Naive B cell (primary cell): ENCODE measurements at regions not wholly inside any gene's neighbourhood (a gene's known extent, or its start where the extent isn't known, plus 50 kb on each side); places are given as distances from the start of the nearest gene placed in this dataset.
"Not testable (repeated sequence)": the region's sequence is repeated elsewhere in the genome, so short reads cannot be mapped to it uniquely, and the experiment has no call there.

Experiments used
- ATAC-seq, 2 donors: fragments of 150-1000 bp; cut with Tn5 transposase; 2 replicates each; pipeline ENCODE4 v1.10.0; 2021; ENCODE audit warnings: low read depth in 2 of 2, mild to moderate bottlenecking in 2 of 2, moderate library complexity in 2 of 2
- DNase-seq: peaks from one replicate; pipeline ENCODE4 v3.0.0; 2022
- H3K27ac Mint-ChIP-seq, 6 donors: one replicate each; pipeline ENCODE4 v1.8.0; 2020 to 2022; ENCODE audit warnings: mild to moderate bottlenecking in 6 of 6, mixed read lengths in 6 of 6, moderate library complexity in 5 of 6, inconsistent platforms in 2 of 6
- H3K27me3 Mint-ChIP-seq, 3 donors: one replicate each; pipeline ENCODE4 v1.8.0; 2021 to 2022; ENCODE audit warnings: mixed read lengths in 3 of 3, mild to moderate bottlenecking in 1 of 3
- H3K36me3 Mint-ChIP-seq, 2 donors: one replicate each; pipeline ENCODE4 v1.8.0; 2020 to 2022; ENCODE audit warnings: mixed read lengths in 2 of 2, inconsistent platforms in 1 of 2, mild to moderate bottlenecking in 1 of 2
- H3K4me1 Mint-ChIP-seq, 3 donors: one replicate each; pipeline ENCODE4 v1.8.0; 2020 to 2022; ENCODE audit warnings: mixed read lengths in 3 of 3, inconsistent platforms in 1 of 3, mild to moderate bottlenecking in 1 of 3, moderate library complexity in 1 of 3
- H3K4me3 Mint-ChIP-seq, 8 donors: one replicate each; pipeline ENCODE4 v1.8.0; 2020 to 2022; ENCODE audit warnings: mild to moderate bottlenecking in 8 of 8, mixed read lengths in 8 of 8, moderate library complexity in 8 of 8, inconsistent platforms in 2 of 8
- H3K9me3 Mint-ChIP-seq, 7 donors: one replicate each; pipeline ENCODE4 v1.8.0; 2020 to 2022; ENCODE audit warnings: mixed read lengths in 7 of 7, mild to moderate bottlenecking in 5 of 7, inconsistent platforms in 2 of 7, moderate library complexity in 1 of 7

DNA sequence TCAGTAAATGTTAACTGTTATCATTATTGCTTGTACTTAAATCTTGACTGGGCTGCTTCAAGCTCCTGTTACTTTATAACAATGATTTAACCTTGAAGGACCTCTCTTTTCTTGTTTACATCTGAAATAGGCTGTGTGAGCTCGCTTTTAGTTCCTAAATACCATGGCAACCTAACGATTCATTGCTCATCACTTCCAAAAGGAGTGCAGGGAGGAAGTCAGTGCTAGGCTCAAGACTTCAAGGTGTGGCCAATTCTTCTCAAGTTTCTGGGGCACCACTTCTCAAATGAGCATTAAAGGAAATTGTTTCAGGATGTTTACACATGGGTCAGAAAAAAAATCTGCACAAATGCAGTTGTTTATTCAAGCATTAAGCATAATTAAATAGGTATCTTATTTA lies 284.2 kb downstream of the MTERF1 start:
- no peak for DNase-seq
- ATAC-seq, result no peak
- no peak overlapping the region for H3K27ac Mint-ChIP-seq
- no peaks in the 10 kb centered on the region for H3K36me3 Mint-ChIP-seq
- H3K9me3 Mint-ChIP-seq, result peaks cover 0 to 18% (median 10%) of the 10 kb centered on the region in 7 donors
- no peak overlapping the region for H3K4me3 Mint-ChIP-seq
- no peaks in the 10 kb centered on the region for H3K4me1 Mint-ChIP-seq
- H3K27me3 Mint-ChIP-seq, result peaks cover 0 to 11% (median 10%) of the 10 kb centered on the region in 3 donors

DNA sequence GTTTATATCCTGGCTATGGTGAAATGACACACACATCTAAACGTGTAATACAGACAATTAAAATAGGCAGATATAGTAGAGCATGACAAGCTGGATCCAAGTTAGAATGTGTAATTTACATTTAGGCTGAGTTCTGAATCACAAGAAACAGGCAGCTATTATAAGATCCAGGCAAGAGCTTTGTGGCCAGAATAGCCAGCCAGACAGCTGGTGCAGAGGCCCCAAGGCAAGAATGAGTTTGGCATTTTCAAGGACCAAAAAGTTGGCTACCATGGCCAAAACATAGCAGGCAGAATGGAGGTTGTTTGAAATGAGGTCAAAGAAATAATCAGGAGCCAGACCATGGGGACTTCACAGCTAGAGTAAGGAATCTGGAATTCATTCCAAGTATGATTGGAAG lies 281.7 kb downstream of the MTERF1 start:
- no peaks in the 10 kb centered on the region for H3K36me3 Mint-ChIP-seq
- ATAC-seq (no peak), DNase-seq (no peak)
- peaks cover 0 to 11% (median 6%) of the 10 kb centered on the region in 3 donors for H3K27me3 Mint-ChIP-seq
- H3K4me1 Mint-ChIP-seq, result no peaks in the 10 kb centered on the region
- no peak overlapping the region for H3K27ac Mint-ChIP-seq
- no peak overlapping the region for H3K4me3 Mint-ChIP-seq
- H3K9me3 Mint-ChIP-seq, result peaks cover 0 to 5% (median 0%) of the 10 kb centered on the region in 7 donors

DNA sequence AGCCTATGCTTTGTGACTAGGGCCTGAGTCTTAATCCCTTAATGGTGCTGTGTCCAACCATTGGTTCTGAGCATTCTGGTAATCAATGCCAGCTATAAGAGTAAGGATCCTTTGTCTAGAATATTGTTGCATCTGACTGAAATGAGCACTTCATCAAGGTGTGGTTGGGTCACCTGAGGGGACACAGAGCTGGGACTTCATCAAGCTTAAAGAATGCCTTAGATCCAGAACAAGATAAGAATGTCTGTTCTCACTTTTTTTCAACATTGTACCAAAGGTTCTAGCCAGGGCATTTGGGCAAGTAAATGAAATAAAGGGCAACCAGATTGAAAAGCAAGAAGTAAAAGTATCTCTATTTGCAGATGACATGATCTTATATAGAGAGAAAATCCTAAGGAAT lies 280.4 kb downstream of the MTERF1 start:
- H3K4me3 Mint-ChIP-seq, result no peak overlapping the region
- peaks cover 0 to 11% (median 6%) of the 10 kb centered on the region in 3 donors for H3K27me3 Mint-ChIP-seq
- H3K9me3 Mint-ChIP-seq, result peaks cover 0 to 5% (median 0%) of the 10 kb centered on the region in 7 donors
- H3K27ac Mint-ChIP-seq, result no peak overlapping the region
- DNase-seq, result no peak
- H3K4me1 Mint-ChIP-seq, result no peaks in the 10 kb centered on the region
- no peaks in the 10 kb centered on the region for H3K36me3 Mint-ChIP-seq
- no peak for ATAC-seq

DNA sequence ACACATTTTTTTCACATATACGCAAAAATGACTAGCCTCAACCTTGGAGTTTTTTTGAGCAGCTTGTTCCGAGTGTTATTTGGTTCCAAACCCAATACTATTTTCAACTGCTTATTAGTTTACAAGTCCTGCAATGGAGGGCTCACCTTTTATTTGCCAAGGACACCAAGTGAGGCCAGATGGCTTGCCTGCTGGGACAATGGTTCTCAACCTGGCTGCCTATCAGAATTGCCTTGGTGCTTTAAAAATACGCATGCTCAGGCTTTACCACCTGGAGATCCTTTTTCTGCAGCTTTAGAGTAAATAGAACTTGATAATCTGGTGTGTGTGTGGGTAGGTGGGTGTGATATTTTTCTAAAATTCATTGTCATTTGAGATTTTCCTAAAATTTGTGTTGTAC lies 276.8 kb downstream of the MTERF1 start:
- DNase-seq (no peak), ATAC-seq (no peak)
- Mint-ChIP-seq H3K36me3 (no peaks in the 10 kb centered on the region), H3K4me1 (no peaks in the 10 kb centered on the region), H3K4me3 (no peak overlapping the region), H3K27me3 (peaks cover 0 to 12% (median 6%) of the 10 kb centered on the region in 3 donors), H3K9me3 (peaks cover 0 to 3% (median 0%) of the 10 kb centered on the region in 7 donors), H3K27ac (no peak overlapping the region)

DNA sequence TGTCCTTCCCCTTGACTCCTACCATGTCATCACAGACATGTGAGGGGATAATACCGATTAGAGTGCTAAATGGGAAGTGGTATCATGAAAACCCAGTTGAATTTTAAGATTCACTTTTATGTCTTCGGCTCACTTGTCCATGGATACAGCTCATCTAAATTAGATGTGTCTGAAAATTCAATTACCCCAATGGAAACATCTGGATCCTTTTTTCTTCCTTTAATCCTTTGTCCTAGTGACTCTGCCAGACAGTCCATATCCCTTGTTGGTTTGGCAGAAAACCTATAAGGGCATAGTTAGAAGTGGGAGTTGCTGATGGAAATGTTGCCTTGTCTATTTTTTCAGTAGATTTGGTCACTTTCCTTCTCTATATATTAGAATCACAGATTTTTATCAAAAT lies 271.9 kb downstream of the MTERF1 start:
- ATAC-seq (no peak), DNase-seq (no peak)
- peaks cover 0 to 4% of the 10 kb centered on the region in 2 donors for H3K36me3 Mint-ChIP-seq
- H3K9me3 Mint-ChIP-seq, result peaks cover 0 to 20% (median 5%) of the 10 kb centered on the region in 7 donors
- no peak overlapping the region for H3K4me3 Mint-ChIP-seq
- peaks cover 0 to 15% (median 10%) of the 10 kb centered on the region in 3 donors for H3K27me3 Mint-ChIP-seq
- no peaks in the 10 kb centered on the region for H3K4me1 Mint-ChIP-seq
- no peak overlapping the region for H3K27ac Mint-ChIP-seq

DNA sequence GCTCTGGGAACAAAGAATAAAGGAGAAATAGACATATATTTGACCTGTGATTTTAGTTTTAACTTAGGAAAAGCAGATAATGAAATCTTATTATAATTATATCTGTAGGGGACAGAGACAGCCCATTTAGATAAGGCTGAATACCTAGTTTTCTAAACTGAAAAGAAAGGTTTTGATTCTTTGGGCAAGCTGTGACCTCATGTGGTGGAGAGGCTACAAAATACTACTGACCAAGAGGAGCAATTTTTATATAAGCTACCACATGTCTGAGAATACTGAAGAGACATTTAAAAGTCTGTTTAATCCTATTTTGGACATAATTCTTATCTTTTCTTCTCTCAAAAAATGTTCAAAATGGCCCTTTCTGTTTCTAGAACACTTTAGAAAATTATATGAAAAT lies 271.0 kb downstream of the MTERF1 start:
- H3K9me3 Mint-ChIP-seq, result peaks cover 0 to 20% (median 5%) of the 10 kb centered on the region in 7 donors
- no peak for ATAC-seq
- H3K27ac Mint-ChIP-seq, result no peak overlapping the region
- H3K27me3 Mint-ChIP-seq, result peaks cover 0 to 15% (median 10%) of the 10 kb centered on the region in 3 donors
- no peaks in the 10 kb centered on the region for H3K4me1 Mint-ChIP-seq
- H3K36me3 Mint-ChIP-seq, result peaks cover 0 to 4% of the 10 kb centered on the region in 2 donors
- H3K4me3 Mint-ChIP-seq, result no peak overlapping the region
- no peak for DNase-seq

DNA sequence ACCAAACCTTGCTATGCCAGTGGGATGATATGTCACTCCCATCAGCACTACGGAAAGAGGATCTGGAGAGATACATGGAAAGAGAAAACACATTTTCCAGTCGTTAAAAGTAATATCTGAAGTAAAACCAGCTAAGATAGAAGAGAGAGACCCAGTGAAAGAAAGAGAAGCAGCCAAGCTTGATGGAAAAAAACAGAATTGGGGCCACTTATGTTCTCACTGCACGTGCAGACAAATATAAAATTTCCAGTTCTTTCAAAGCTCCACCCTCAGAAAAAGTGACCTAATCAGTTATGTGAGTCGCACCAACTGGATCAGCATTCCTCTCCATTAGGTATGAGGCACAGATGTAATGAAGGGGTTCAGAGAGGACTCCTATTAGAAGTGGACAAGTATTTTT lies 266.1 kb downstream of the MTERF1 start:
- no peaks in the 10 kb centered on the region for H3K4me1 Mint-ChIP-seq
- H3K4me3 Mint-ChIP-seq, result no peak overlapping the region
- no peak for ATAC-seq
- no peak for DNase-seq
- no peak overlapping the region for H3K27ac Mint-ChIP-seq
- H3K27me3 Mint-ChIP-seq, result peaks cover under 1 to 10% (median 10%) of the 10 kb centered on the region in 3 donors
- peaks cover 0 to 20% (median 5%) of the 10 kb centered on the region in 7 donors for H3K9me3 Mint-ChIP-seq
- H3K36me3 Mint-ChIP-seq, result peaks cover 0 to 4% of the 10 kb centered on the region in 2 donors

DNA sequence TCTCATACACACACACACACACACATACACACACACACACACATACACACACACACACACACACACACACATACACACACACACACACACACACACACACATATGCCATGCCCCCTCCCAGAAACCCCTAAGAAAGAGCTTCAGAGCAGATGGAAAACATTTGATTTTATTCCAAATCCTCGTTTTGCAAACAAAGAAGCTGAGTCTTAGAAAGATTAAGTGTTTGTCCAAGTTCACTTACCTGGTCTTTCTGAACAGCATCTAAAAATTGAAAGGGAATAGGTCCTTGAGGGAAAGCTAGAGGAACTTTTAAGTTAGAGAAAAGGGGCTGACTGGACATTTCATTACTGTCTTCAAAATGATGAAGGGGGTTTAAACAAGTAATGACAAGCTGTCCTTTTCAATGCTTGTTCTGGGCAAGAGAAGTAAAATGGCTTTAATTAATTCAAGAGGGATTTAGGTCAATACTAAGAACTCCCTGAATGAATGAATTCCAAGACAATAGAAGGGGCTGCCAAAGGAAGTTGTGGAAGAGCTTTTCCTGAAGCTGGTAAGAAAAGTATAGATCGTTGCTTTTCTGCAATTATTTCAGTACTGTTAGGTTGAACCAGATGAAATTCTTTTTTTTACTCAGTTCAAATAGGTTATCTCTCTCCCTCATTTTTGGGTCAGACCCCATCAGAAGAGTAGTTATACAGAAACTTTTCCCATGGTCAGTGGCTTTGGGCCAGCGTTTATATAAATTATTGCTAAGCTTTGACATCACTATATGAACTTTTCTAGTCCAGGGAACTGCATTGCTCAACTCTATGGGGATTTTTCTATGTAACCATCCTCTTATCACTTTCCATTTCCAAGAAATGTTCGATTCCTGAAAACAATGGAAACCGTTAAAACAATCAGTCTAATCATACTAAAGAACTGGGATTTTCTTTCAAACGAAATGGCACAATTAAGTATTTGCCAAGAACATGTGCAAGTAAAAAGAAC lies 261.4 kb downstream of the MTERF1 start:
- Mint-ChIP-seq H3K27ac (no peak overlapping the region), H3K9me3 (no peaks in the 10 kb centered on the region)

DNA sequence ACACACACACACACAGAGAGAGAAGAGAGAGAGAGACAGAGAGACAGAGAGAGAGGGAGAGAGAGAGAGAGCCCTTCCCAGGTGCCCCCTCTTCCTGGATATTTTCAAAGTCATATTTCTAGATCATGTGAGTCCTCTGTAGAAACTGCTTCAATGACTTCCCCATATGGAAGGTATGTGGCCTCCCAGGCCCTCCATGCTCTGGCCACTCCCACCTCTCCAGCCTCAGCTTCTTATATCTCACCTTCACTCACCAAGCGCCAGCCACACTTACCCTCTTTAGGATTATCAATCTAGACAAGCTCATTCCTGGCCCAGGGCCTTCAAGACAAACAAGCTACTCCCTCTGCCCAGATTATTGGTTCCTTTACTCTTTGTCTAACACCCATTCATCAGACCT lies 259.7 kb downstream of the MTERF1 start:
- H3K27ac Mint-ChIP-seq, result no peak overlapping the region
- H3K27me3 Mint-ChIP-seq, result peaks cover 10 to 24% (median 12%) of the 10 kb centered on the region in 3 donors
- H3K9me3 Mint-ChIP-seq, result peaks cover 0 to 4% (median 0%) of the 10 kb centered on the region in 7 donors

More for the DNA sequence above, 261.4 kb downstream of the MTERF1 start:
- ATAC-seq, result no peak
- DNase-seq, result no peak
- Mint-ChIP-seq H3K4me3 (no peak overlapping the region), H3K36me3 (no peaks in the 10 kb centered on the region), H3K27me3 (peaks cover 10 to 15% (median 12%) of the 10 kb centered on the region in 3 donors), H3K4me1 (no peaks in the 10 kb centered on the region)

DNA sequence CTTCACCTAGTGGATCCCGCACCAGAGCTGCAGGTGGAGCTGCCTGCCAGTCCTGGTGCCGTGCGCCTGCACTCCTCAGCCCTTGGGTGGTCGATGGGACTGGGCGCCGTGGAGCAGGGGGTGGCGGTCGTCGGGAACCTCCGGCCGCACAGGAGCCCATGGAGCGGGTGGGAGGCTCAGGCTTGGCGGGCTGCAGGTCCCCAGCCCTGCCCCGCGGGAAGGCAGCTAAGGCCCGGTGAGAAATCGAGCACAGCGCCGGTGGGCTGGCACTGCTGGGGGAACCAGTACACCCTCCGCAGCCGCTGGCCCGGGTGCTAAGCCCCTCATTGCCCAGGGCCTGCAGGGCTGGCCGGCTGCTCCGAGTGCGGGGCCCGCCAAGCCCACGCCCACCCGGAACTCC lies 253.2 kb downstream of the MTERF1 start:
- not testable (repeated sequence) for ATAC-seq, H3K27ac Mint-ChIP-seq, H3K4me1 Mint-ChIP-seq, H3K4me3 Mint-ChIP-seq, H3K36me3 Mint-ChIP-seq, H3K27me3 Mint-ChIP-seq, DNase-seq, H3K9me3 Mint-ChIP-seq

More for the DNA sequence above, 259.7 kb downstream of the MTERF1 start:
- H3K4me3 Mint-ChIP-seq, result no peak overlapping the region
- H3K36me3 Mint-ChIP-seq, result no peaks in the 10 kb centered on the region
- DNase-seq, result no peak
- H3K4me1 Mint-ChIP-seq, result no peaks in the 10 kb centered on the region
- no peak for ATAC-seq

DNA sequence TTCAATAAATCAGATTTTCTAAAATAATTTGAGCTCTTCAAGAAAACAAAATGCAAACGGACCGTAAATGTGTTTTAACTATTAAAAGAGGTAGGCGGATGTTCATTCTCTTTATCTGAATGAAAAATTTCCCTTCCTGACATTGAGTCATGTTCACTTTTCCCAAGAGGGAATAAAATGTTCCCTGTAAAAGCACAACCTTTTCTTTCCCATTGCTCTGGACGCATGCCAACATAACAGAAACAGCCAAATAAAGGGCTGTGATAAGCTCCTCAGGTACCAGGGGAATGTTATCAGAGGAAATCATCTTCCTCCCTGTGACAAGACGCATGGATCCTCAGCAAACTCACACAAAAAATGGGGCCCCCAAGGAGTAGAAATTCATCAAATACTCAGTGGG lies 251.8 kb downstream of the MTERF1 start:
- ATAC-seq (no peak), DNase-seq (no peak)
- Mint-ChIP-seq H3K9me3 (peaks cover 0 to 4% (median 0%) of the 10 kb centered on the region in 7 donors), H3K27me3 (peaks cover 0 to 9% (median 0%) of the 10 kb centered on the region in 3 donors), H3K36me3 (no peaks in the 10 kb centered on the region), H3K27ac (no peak overlapping the region), H3K4me1 (no peaks in the 10 kb centered on the region), H3K4me3 (no peak overlapping the region)

DNA sequence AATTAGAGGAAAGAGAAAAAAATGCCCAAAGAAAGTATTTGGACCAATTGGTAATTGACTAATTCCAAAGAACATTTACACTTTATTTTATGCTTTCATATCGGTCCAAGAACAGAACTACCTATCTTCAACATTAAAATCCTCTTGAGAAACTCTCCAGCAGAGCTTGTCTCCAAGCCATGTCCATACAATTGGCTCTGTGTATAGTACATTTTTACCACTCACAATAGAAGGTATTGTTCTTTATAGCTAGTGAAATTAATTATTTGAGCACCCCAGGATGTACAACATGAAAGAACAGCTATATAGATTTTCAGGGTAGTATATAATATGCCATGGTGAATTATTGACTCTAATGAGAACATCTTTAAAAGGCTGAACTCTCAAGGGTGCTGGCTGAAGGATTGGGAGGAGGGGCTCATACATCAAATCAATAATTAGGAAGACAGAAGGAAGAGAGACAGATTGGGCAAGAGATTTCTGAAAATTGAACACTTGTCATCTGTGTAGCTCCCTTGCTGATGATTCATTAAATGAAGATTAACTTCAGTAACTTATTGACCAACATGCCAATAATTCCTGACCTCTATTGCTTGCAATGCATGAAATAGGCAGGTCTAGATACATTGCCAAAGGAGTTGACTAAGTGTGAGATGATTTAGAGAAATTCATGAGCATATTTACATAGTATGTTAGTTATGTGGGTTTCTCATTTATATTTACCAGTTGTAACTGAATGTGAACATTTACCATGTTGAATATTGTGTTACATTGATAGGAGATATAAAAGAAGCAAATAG lies 249.7 kb downstream of the MTERF1 start:
- H3K9me3 Mint-ChIP-seq, result peaks cover 0 to 3% (median 0%) of the 10 kb centered on the region in 7 donors
- H3K4me3 Mint-ChIP-seq, result no peak overlapping the region
- H3K27ac Mint-ChIP-seq, result no peak overlapping the region
- no peak for DNase-seq
- ATAC-seq, result no peak
- no peaks in the 10 kb centered on the region for H3K4me1 Mint-ChIP-seq
- H3K36me3 Mint-ChIP-seq, result no peaks in the 10 kb centered on the region
- no peaks in the 10 kb centered on the region for H3K27me3 Mint-ChIP-seq

DNA sequence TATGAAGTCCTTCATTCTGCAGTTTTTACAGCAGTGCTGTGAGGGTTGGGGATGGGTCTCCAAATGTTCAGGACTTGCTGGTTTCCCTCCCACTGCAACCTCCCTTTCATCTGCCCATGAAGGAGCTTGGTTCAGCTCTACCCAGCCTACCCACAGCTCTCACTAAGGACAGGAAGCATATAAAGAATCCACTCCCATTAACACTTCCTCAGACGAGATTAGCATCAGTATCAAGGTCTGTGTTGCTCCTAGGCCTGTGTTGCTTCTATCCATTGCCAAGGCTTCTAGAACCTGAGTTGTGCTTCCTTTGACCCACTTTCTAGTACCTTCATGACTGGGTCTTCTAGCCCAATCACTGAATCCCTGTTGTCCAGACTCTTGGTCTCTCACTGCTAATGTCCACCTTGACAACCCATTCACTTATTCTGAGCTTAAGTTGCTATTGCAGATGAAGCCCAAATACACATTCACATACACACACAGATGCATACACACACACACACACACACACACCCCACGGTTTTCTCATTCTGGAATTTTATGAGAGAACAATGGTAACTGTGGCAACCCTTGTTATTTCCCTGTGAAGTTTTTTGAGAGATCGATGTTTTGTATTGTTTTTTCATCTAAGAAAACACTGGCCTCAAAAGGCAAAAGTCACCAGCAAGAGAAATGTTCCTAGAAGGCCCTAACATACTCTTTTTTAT lies 248.1 kb downstream of the MTERF1 start:
- Mint-ChIP-seq H3K4me1 (no peaks in the 10 kb centered on the region), H3K36me3 (no peaks in the 10 kb centered on the region), H3K27ac (no peak overlapping the region), H3K4me3 (no peak overlapping the region), H3K9me3 (no peaks in the 10 kb centered on the region), H3K27me3 (no peaks in the 10 kb centered on the region)
- DNase-seq (no peak), ATAC-seq (no peak)
